ENCODE measurements at regions not wholly inside any gene's neighbourhood (a gene's known extent, or its start where the extent isn't known, plus 50 kb on each side); places are given as distances from the start of the nearest gene placed in this dataset.

GRCh38 chr1:222973561-222973960, 158.7 kb downstream of the DISP1 start:
- TF ChIP-seq EGR1 (IDR thresholded peaks at IDR 0.05; ENCODE audit: borderline replicate concordance, low read depth, low read length) (no peak), MAFK (IDR thresholded peaks at IDR 0.05; ENCODE audit: low read depth, low read length) (no peak), KDM5A (IDR thresholded peaks at IDR 0.05; ENCODE audit: low read length) (no peak), RNF2 (IDR thresholded peaks at IDR 0.05; ENCODE audit: borderline replicate concordance, low read depth, low read length, missing control alignments, poor library complexity, severe bottlenecking) (no peak), TAF1 (IDR thresholded peaks at IDR 0.05; ENCODE audit: low read depth, low read length) (no peak), POLR2AphosphoS5 (IDR thresholded peaks at IDR 0.05; ENCODE audit: low read depth, low read length) (no peak), NRF1 (IDR thresholded peaks at IDR 0.05; ENCODE audit: low read depth, low read length) (no peak), POU5F1 (IDR thresholded peaks at IDR 0.05; ENCODE audit: low read depth, low read length) (no peak)
- Histone ChIP-seq H3K79me1 (ENCODE audit: low read depth, low read length) (no peaks in the 10 kb centered on the region), H3K4ac (replicated peaks; ENCODE audit: insufficient read length, low read depth, low read length) (no peak overlapping the region), H2AFZ (ENCODE audit: low read length) (no peak overlapping the region), H4K5ac (ENCODE audit: insufficient read length, low read depth, low read length) (no peak overlapping the region), H3K4me3 (ENCODE audit: extremely low read depth in 1 of 4, insufficient read depth in 2 of 4, low read depth in 3 of 4, low read length in 4 of 4) (no peak overlapping the region), H2AK5ac (ENCODE audit: low read depth, low read length) (no peak overlapping the region), H2BK5ac (ENCODE audit: low read depth, low read length) (no peak overlapping the region), H3K23ac (ENCODE audit: insufficient read length) (no peak overlapping the region), H3K9me3 (ENCODE audit: insufficient read depth in 2 of 2, low read depth in 1 of 2, low read length in 1 of 2) (no peaks in the 10 kb centered on the region), H3K23me2 (ENCODE audit: low read depth, low read length) (no peaks in the 10 kb centered on the region), H3K18ac (ENCODE audit: extremely low read depth, low read length) (no peak overlapping the region), H4K8ac (ENCODE audit: extremely low read depth, insufficient read depth, low read length) (no peak overlapping the region), H4K91ac (replicated peaks; ENCODE audit: insufficient read length, low read length) (no peak overlapping the region), H3K79me2 (ENCODE audit: control insufficient read depth in 1 of 2, insufficient read depth in 2 of 2, low read length in 2 of 2) (no peaks in the 10 kb centered on the region), H4K20me1 (replicated peaks in 1 of 2; ENCODE audit: control insufficient read depth in 1 of 2, insufficient read depth in 2 of 2, low read length in 2 of 2) (no peaks in the 10 kb centered on the region), H3K56ac (replicated peaks; ENCODE audit: insufficient read length, low read depth, low read length) (no peak overlapping the region), H2BK120ac (replicated peaks; ENCODE audit: low read depth, low read length) (no peak overlapping the region), H3K27ac (ENCODE audit: low read depth, low read length) (no peak overlapping the region), H3K14ac (ENCODE audit: insufficient read length) (no peak overlapping the region), H3K4me1 (replicated peaks in 1 of 4; ENCODE audit: control insufficient read depth in 3 of 4, insufficient read depth in 4 of 4, low read length in 3 of 4) (no peaks in the 10 kb centered on the region), H3K36me3 (ENCODE audit: control insufficient read depth in 2 of 4, insufficient read depth in 4 of 4, low read length in 3 of 4) (no peaks in the 10 kb centered on the region), H3K9ac (replicated peaks in 1 of 4; ENCODE audit: extremely low read depth in 1 of 4, low read depth in 3 of 4, low read length in 3 of 4) (no peak overlapping the region), H3K27me3 (replicated peaks in 1 of 4; ENCODE audit: control insufficient read depth in 3 of 4, extremely low read depth in 1 of 4, insufficient read depth in 3 of 4, low read length in 3 of 4) (no peaks in the 10 kb centered on the region), H3K4me2 (ENCODE audit: insufficient read depth in 1 of 2, low read depth in 2 of 2, low read length in 2 of 2) (no peak overlapping the region), H2BK15ac (ENCODE audit: low read length) (no peak overlapping the region), H2BK20ac (ENCODE audit: low read length) (no peak overlapping the region), H2BK12ac (ENCODE audit: low read depth, low read length) (no peak overlapping the region)
- 89% methylated on average over 2 of the region's 2 CpGs; no CpG with 5 or more reads in 1 of the 2 experiments for WGBS, 2 experiments (ENCODE audit: extremely low coverage in 1 of 2, insufficient coverage in 1 of 2, insufficient read length in 1 of 2, insufficient replicate concordance in 2 of 2, low coverage in 1 of 2, low lambda C conversion rate in 2 of 2, missing lambda C conversion rate in 1 of 2)
- FAIRE-seq (no peak), DNase-seq (ENCODE audit: low read depth in 1 of 2, low spot score in 2 of 2) (no peak)
- CTCF ChIA-PET (ENCODE audit: partially characterized antibody) = no interaction called here
- POLR2A ChIA-PET (ENCODE audit: partially characterized antibody) = interaction anchor here (1.3 kb wide), 1 partner anchor 37 kb away, joined by 3 read pairs; no protein-coding TSS in a partner anchor
